ENCODE measurements at regions not wholly inside any gene's neighbourhood (a gene's known extent, or its start where the extent isn't known, plus 50 kb on each side); places are given as distances from the start of the nearest gene placed in this dataset.

DNA sequence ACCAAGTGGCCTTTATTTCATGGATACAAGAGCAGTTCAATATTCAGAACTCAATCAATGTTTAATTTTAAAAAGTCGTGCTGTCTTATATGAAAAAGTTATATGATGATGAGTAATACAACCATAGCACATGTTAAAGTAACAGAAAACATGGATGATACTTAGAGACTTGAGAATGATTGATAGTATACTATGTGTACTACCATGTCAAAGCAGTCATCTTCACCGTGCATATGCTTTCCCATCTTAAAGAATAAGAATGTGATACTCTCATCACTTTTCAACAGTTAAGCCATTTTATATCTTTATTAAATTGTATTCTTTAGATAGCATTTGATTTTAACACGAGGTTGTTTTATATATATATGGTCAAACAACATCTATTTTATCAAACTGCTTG lies 535.9 kb upstream of the ADAMTS5 start:
- no peaks in the 10 kb centered on the region for H3K36me3 ChIP-seq (replicated peaks in 1 of 2; ENCODE audit: control insufficient read depth in 1 of 2, insufficient read depth in 2 of 2, low read length in 2 of 2)
- H3K27ac ChIP-seq (ENCODE audit: low read depth in 1 of 2, low read length in 2 of 2), result no peak overlapping the region
- H3K4me1 ChIP-seq (ENCODE audit: control insufficient read depth in 1 of 2, insufficient read depth in 2 of 2, low read length in 2 of 2), result no peaks in the 10 kb centered on the region
- Mint-ChIP-seq H3K9me3 (peaks cover 0 to 13% (median 2%) of the 10 kb centered on the region in 7 donors), H3K4me1 (no peaks in the 10 kb centered on the region), H3K27ac (no peak overlapping the region), H3K36me3 (no peaks in the 10 kb centered on the region), H3K4me3 (no peak overlapping the region), H3K27me3 (ENCODE audit: low read depth in 3 of 3) (no peaks in the 10 kb centered on the region)
- H4K20me1 ChIP-seq (ENCODE audit: insufficient read depth, low read length), result no peaks in the 10 kb centered on the region
- WGBS (ENCODE audit: insufficient coverage), result no CpG with 5 or more reads among the region's 3 CpGs
- TF ChIP-seq, protein P1, sequence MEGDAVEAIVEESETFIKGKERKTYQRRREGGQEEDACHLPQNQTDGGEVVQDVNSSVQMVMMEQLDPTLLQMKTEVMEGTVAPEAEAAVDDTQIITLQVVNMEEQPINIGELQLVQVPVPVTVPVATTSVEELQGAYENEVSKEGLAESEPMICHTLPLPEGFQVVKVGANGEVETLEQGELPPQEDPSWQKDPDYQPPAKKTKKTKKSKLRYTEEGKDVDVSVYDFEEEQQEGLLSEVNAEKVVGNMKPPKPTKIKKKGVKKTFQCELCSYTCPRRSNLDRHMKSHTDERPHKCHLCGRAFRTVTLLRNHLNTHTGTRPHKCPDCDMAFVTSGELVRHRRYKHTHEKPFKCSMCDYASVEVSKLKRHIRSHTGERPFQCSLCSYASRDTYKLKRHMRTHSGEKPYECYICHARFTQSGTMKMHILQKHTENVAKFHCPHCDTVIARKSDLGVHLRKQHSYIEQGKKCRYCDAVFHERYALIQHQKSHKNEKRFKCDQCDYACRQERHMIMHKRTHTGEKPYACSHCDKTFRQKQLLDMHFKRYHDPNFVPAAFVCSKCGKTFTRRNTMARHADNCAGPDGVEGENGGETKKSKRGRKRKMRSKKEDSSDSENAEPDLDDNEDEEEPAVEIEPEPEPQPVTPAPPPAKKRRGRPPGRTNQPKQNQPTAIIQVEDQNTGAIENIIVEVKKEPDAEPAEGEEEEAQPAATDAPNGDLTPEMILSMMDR (IDR thresholded peaks at IDR 0.05), result no peak
- H3K9me3 ChIP-seq (replicated peaks in 1 of 2; ENCODE audit: control insufficient read depth in 1 of 2, insufficient read depth in 1 of 2, low read length in 2 of 2), result peaks cover 0 to 5% of the 10 kb centered on the region in 2 donors
- intact Hi-C loops (cut with micrococcal nuclease), result no loop called here
- H3K79me2 ChIP-seq (ENCODE audit: insufficient read depth, low read length), result no peaks in the 10 kb centered on the region
- H3K9ac ChIP-seq (ENCODE audit: insufficient read depth, low read length, poor library complexity, severe bottlenecking), result no peak overlapping the region
- H3K27me3 ChIP-seq (ENCODE audit: control insufficient read depth in 2 of 2, insufficient read depth in 2 of 2, low read length in 2 of 2), result no peaks in the 10 kb centered on the region
- H3K4me3 ChIP-seq (replicated peaks in 1 of 3; ENCODE audit: low read depth in 2 of 3, low read length in 3 of 3), result no peak overlapping the region
- no peak overlapping the region for H2AFZ ChIP-seq (ENCODE audit: insufficient read depth, low read depth, low read length, poor library complexity, severe bottlenecking)
- DNase-seq, result no peak
- no peak overlapping the region for H3K4me2 ChIP-seq (replicated peaks; ENCODE audit: extremely low read depth, low read length, poor library complexity, severe bottlenecking)

- intact Hi-C loops (cut with micrococcal nuclease), result no loop called here
- Histone ChIP-seq H3K27me3 (ENCODE audit: control insufficient read depth in 2 of 2, insufficient read depth in 2 of 2, low read length in 2 of 2) (no peaks in the 10 kb centered on the region), H3K27ac (ENCODE audit: low read depth in 1 of 2, low read length in 2 of 2) (no peak overlapping the region), H4K20me1 (ENCODE audit: insufficient read depth, low read length) (no peaks in the 10 kb centered on the region), H3K4me1 (ENCODE audit: control insufficient read depth in 1 of 2, insufficient read depth in 2 of 2, low read length in 2 of 2) (no peaks in the 10 kb centered on the region), H3K4me3 (replicated peaks in 1 of 3; ENCODE audit: low read depth in 2 of 3, low read length in 3 of 3) (no peak overlapping the region), H2AFZ (ENCODE audit: insufficient read depth, low read depth, low read length, poor library complexity, severe bottlenecking) (no peak overlapping the region), H3K9me3 (replicated peaks in 1 of 2; ENCODE audit: control insufficient read depth in 1 of 2, insufficient read depth in 1 of 2, low read length in 2 of 2) (peaks cover 0 to 5% of the 10 kb centered on the region in 2 donors), H3K4me2 (replicated peaks; ENCODE audit: extremely low read depth, low read length, poor library complexity, severe bottlenecking) (no peak overlapping the region), H3K36me3 (replicated peaks in 1 of 2; ENCODE audit: control insufficient read depth in 1 of 2, insufficient read depth in 2 of 2, low read length in 2 of 2) (no peaks in the 10 kb centered on the region), H3K79me2 (ENCODE audit: insufficient read depth, low read length) (no peaks in the 10 kb centered on the region), H3K9ac (ENCODE audit: insufficient read depth, low read length, poor library complexity, severe bottlenecking) (no peak overlapping the region)
- H3K4me3 Mint-ChIP-seq, result no peak overlapping the region
- peaks cover 0 to 10% (median 2%) of the 10 kb centered on the region in 7 donors for H3K9me3 Mint-ChIP-seq
- no peak for DNase-seq
- no peak overlapping the region for H3K27ac Mint-ChIP-seq
- TF ChIP-seq, protein P1 (IDR thresholded peaks at IDR 0.05), result no peak
- no peaks in the 10 kb centered on the region for H3K4me1 Mint-ChIP-seq
- H3K27me3 Mint-ChIP-seq (ENCODE audit: low read depth in 3 of 3), result peaks cover 0 to 2% (median 0%) of the 10 kb centered on the region in 3 donors
- 0% methylated on average over 1 of the region's 3 CpGs for WGBS (ENCODE audit: insufficient coverage)
- H3K36me3 Mint-ChIP-seq, result no peaks in the 10 kb centered on the region
These were observed 531.1 kb upstream of the ADAMTS5 start for GRCh38 chr21:27498025-27498424.
